GM18505 (cell line): ENCODE measurements at regions not wholly inside any gene's neighbourhood (a gene's known extent, or its start where the extent isn't known, plus 50 kb on each side); places are given as distances from the start of the nearest gene placed in this dataset.

Experiments used
- ATAC-seq: cut with Tn5 transposase; IDR thresholded peaks from one replicate; pipeline ENCODE4 v1.9.1; 2021; ENCODE audit not compliant: unreplicated experiment
- POLR2A ChIP-seq: IDR thresholded peaks from 4 replicates; pipeline ENCODE4 v1.6.1; 2011; ENCODE audit warnings: borderline replicate concordance; ENCODE audit not compliant: insufficient read depth, insufficient read length; ENCODE audit errors: extremely low read depth

DNA sequence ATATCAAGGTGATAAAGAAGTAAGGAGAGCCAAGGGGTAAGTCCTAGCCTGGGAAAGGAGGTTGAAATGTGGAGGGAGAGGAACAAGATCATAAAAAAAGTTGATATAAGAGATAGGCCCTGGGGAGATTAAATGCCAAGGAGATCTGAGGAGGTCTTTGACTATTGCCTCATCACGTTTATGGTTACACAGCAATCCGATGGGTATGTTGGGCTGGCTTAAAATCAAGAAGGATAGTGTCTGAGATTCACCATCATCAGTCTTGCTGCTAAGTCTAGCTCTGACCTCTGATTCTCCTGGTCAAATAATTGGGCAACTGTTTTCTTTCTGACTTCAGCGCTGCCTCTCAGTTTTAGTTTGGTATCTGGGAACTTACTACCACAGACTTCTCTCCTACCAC, 416.3 kb downstream of the GPATCH2 start:
- no peak for TF ChIP-seq POLR2A
- no peak for ATAC-seq

GRCh38 chr1:217211486-217211885, 419.4 kb downstream of the GPATCH2 start:
- no peak for ATAC-seq
- TF ChIP-seq POLR2A: no peak

GRCh38 chr1:217205578-217205977, 425.3 kb downstream of the GPATCH2 start:
- no peak for ATAC-seq
- TF ChIP-seq POLR2A: no peak

DNA sequence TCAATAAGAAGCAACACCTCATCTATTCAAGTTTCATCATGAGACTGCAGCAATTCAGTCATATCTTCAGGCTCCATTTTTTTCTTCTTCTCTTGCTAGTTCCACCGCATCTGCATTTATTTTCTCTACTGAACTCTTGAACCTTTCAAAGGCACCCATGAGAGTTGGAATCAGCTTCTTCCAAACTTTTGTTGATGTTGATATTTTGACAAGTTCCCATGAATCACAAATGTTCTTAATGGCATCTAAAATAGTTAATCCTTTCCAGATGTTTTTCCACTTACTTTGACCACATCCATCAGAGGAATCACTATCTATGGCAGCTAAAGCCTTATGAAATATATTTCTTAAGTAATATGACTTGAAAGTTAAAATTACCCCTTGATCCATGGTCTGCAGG, 434.3 kb downstream of the GPATCH2 start:
- no peak for TF ChIP-seq POLR2A
- ATAC-seq: no peak

DNA sequence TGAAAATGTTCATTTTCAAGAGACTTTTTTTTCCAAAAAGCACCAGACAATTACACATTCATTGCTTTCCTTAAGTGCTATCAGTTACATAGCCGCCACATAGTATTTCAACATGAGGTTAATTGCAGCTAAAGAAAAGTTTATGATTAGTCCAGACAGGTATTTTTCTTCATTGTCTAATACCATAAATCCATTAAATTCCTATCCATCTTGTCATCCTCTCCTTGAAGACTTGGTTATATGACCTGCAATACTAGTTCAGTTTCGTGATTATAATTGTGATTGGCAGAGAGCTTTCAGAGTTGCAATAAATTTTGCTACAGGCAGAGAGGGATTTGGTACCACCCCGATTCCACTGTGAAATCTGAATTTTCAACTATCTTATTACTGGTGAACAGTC, 437.7 kb downstream of the GPATCH2 start:
- no peak for TF ChIP-seq POLR2A
- no peak for ATAC-seq

DNA sequence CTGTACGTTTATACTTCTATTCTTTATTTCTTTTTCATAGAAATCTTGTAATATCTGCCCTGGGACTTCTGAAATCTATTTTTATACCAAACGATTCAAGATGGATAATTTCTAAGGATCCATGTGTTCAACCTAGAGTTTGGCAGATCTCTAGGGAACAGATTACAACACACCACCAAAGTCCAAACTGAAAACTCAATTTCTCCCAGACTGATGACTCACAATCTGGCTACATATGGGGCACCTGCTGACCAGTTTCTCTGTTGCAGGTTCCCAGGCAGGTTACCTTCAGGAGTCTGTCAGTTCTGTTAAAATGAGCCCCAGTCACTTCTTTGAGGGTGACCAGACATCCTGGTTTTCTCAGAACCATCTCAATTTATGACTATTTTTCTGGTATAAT, 439.4 kb downstream of the GPATCH2 start:
- TF ChIP-seq POLR2A: no peak
- ATAC-seq: no peak

DNA sequence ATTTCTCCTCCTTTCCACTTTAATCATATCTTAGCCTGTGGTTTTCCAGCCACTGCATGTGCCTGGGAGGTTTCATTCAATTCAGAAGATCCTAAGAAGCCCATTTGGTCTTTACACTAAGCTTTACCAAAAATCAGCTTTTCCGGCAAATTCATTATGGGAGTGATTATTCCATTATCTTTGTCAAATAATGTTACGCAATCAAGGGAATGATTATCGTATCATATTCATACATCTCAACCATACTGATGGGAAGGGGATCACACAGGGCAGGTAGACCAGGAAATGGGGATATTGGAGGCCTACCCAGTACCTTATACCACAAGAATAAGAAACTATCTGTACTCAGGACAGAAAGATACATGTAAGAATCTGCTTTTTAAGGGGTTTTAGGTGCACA, 440.5 kb downstream of the GPATCH2 start:
- ATAC-seq: no peak
- no peak for TF ChIP-seq POLR2A

DNA sequence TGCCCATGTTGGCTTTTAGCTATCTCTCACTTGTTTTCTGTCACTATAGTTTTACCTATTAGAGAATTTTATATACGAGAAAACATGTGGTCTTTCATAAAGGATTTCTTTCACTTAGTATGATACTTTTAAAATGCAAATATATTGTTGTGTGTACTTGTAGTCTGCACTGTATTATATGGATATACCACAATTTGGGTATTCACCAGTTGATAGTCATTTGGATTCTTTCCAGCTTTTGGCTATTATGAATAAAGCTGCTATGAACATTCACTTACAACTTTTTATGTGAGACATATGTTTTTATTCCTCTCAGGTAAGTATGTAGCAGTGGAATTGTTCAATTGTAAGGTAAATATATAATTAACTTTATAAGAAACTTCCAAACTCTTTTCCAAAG, 441.5 kb downstream of the GPATCH2 start:
- TF ChIP-seq POLR2A: no peak
- no peak for ATAC-seq

DNA sequence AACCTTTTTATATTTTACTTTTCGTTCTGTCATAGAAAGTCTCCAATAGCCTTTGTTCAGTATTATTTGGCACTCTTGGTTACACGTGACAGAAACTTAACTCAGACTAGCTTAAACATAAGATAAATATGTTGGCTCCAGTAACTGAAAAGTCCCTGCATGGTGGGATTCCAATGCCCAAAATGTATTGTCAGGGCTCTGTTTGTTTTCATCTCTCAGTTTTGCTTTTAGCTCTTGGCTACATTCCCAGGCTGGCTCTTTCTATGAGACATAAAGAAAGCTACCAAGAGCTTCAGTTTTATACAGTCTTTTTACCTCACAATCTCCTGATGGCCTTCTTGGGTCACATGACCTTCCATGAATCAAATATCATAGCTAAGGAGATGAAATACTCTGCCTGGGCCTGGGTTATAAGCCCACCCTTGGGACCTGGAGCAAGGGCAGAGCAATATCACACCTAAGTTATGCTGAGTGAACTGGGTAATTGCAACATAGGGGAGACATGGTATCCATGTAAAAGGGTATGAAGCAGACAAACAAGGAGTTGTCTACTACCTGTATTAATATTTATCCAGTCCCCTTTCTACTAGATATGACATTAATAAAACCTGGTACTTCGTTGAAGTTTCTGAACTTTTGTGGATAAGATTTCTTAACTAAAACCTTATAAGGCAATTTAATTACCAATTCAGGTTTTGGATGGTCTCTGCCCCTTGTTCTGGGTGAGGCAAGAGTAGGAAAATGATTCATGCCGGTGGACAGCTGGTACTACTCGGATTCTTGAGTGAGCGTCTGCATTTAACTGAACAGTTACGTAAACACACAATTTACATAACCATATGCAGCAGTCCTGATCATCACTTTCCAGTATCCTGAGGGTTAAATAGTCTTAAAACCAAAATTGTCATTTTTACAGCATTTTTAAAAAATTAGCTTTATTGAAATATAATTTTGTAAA, 442.3 kb downstream of the GPATCH2 start:
- no peak for ATAC-seq
- no peak for TF ChIP-seq POLR2A

DNA sequence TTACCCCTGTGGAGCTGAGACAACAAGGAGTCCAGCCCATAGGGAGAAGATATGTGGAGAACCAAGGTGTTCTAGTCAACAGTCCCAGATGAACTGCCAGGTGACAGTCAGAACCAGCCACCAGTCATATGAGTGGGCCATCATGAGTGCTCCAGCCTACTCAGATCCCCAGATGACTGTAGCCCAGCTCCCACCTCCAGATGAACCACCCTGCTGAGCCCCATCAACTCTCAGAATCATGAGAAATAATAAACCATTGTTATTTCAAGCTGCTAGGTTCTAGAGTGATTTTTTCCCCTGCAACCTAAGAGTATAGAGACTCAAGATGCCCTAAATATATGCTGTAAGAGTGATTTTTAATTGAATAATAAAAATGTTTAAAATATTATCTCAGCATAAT, 444.2 kb downstream of the GPATCH2 start:
- ATAC-seq: no peak
- no peak for TF ChIP-seq POLR2A

DNA sequence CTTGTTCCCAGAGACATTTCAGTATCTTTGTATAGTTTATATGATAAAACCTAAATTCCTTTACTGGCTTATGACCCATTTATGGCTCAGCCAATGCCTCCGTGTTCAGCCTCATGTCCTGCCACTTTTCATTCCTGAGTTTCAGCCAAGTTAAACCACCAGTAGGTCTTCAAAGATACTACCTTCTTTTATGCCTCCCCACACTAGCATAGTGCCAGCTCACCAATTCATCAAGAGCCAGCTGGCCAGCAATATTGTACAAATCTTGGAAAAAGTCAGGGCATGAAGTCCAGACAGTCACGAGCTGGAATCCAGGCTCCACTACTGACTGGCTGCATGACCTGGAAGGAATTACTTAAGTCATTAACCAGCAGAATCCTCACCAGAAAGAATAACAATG, 446.0 kb downstream of the GPATCH2 start:
- TF ChIP-seq POLR2A: no peak
- no peak for ATAC-seq

- TF ChIP-seq POLR2A: no peak
- no peak for ATAC-seq
Observed at GRCh38 chr1:217182992-217183391, 447.9 kb downstream of the GPATCH2 start.

- no peak for ATAC-seq
- TF ChIP-seq POLR2A: no peak
Observed at GRCh38 chr1:217181756-217182155, 449.1 kb downstream of the GPATCH2 start.

GRCh38 chr1:217181176-217181746, 449.6 kb downstream of the GPATCH2 start:
- TF ChIP-seq POLR2A: no peak
- no peak for ATAC-seq
